ENCODE measurements at regions not wholly inside any gene's neighbourhood (a gene's known extent, or its start where the extent isn't known, plus 50 kb on each side); places are given as distances from the start of the nearest gene placed in this dataset.

DNA sequence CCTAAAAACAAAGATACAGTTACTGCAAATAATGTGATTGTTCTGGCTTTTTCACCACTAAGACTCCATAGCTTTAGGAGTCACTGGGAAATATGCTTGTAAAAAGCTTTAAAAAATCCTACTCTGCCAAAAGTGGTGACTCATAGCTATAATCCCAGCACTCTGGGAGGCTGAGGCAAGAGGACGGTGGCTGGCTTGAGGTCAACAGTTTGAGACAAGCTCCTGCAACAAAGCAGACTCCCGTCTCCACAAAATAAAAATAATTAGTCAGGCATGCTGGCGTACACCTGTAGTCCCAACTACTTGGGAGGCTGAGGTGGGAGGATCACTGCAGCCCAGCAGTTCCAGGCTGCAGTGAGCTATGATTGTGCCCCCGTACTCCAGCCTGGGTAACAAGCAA, 406.4 kb downstream of the HTR1A start:
- TF ChIP-seq EZH2phosphoT487 (IDR thresholded peaks at IDR 0.05): no peak
- no peak for TF ChIP-seq EZH2 (IDR thresholded peaks at IDR 0.05)
